Lower leg skin (tissue), 3 donors: ENCODE measurements at regions not wholly inside any gene's neighbourhood (a gene's known extent, or its start where the extent isn't known, plus 50 kb on each side); places are given as distances from the start of the nearest gene placed in this dataset.

ENCODE experiments used
- POLR2A ChIP-seq, 2 donors: fragments of 450-650 bp; IDR thresholded peaks; one replicate each; pipeline ENCODE4 v1.6.1; 2016 to 2017; ENCODE audit warnings: antibody characterized with exemption in 2 of 2, mild to moderate bottlenecking in 1 of 2, moderate library complexity in 1 of 2
- TF ChIP-seq, protein P1 (sequence below), 3 donors: fragments of 450-650 bp; IDR thresholded peaks; one replicate each; pipeline ENCODE4 v1.5.1; 2016; ENCODE audit warnings: antibody characterized with exemption in 3 of 3, mild to moderate bottlenecking in 3 of 3, moderate library complexity in 2 of 3

GRCh38 chr2:100670232-100670631, 107.4 kb downstream of the PDCL3 start:
- TF ChIP-seq, protein P1, sequence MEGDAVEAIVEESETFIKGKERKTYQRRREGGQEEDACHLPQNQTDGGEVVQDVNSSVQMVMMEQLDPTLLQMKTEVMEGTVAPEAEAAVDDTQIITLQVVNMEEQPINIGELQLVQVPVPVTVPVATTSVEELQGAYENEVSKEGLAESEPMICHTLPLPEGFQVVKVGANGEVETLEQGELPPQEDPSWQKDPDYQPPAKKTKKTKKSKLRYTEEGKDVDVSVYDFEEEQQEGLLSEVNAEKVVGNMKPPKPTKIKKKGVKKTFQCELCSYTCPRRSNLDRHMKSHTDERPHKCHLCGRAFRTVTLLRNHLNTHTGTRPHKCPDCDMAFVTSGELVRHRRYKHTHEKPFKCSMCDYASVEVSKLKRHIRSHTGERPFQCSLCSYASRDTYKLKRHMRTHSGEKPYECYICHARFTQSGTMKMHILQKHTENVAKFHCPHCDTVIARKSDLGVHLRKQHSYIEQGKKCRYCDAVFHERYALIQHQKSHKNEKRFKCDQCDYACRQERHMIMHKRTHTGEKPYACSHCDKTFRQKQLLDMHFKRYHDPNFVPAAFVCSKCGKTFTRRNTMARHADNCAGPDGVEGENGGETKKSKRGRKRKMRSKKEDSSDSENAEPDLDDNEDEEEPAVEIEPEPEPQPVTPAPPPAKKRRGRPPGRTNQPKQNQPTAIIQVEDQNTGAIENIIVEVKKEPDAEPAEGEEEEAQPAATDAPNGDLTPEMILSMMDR (IDR thresholded peaks at IDR 0.05) = no peak
- no peak for TF ChIP-seq POLR2A (IDR thresholded peaks at IDR 0.05)
